GM23338 (cell line): ENCODE measurements at regions not wholly inside any gene's neighbourhood (a gene's known extent, or its start where the extent isn't known, plus 50 kb on each side); places are given as distances from the start of the nearest gene placed in this dataset.

Experiments
- ATAC-seq: fragments of 200-7000 bp; cut with Tn5 transposase; 3 replicates; pipeline ENCODE4 v1.9.1; 2020
- DNase-seq: peaks from one replicate; pipeline ENCODE4 v3.0.0-alpha.2; 2015; ENCODE audit warnings: low spot score
- H2AFZ ChIP-seq: fragments of 200-600 bp; sonication (generic); 2 replicates; pipeline ENCODE4 v1.8.0; 2016; ENCODE audit warnings: antibody characterized with exemption, mild to moderate bottlenecking, moderate library complexity
- H3F3A ChIP-seq: fragments of 200-600 bp; sonication (generic); replicated peaks from 2 replicates; pipeline ENCODE4 v1.8.0; 2017; ENCODE audit warnings: antibody characterized with exemption, mixed run types, low read depth
- H3K27ac ChIP-seq: fragments of 200-600 bp; sonication (generic); 2 replicates; pipeline ENCODE4 v1.6.1; 2016; ENCODE audit warnings: low read depth
- H3K27me3 ChIP-seq: fragments of 200-600 bp; sonication (generic); 2 replicates; pipeline ENCODE4 v1.8.0; 2016; ENCODE audit warnings: mild to moderate bottlenecking, mixed run types, moderate library complexity; ENCODE audit not compliant: insufficient read depth
- H3K36me3 ChIP-seq: fragments of 200-600 bp; sonication (generic); 2 replicates; pipeline ENCODE4 v1.8.0; 2016; ENCODE audit warnings: mild to moderate bottlenecking; ENCODE audit not compliant: insufficient read depth
- H3K4me1 ChIP-seq: fragments of 200-600 bp; sonication (generic); 2 replicates; pipeline ENCODE4 v1.8.0; 2016; ENCODE audit warnings: mild to moderate bottlenecking, moderate library complexity; ENCODE audit not compliant: insufficient read depth
- H3K4me2 ChIP-seq: fragments of 200-600 bp; sonication (generic); 2 replicates; pipeline ENCODE4 v1.7.1; 2017; ENCODE audit warnings: mixed run types
- H3K4me3 ChIP-seq: fragments of 200-600 bp; sonication (generic); 2 replicates; pipeline ENCODE4 v1.6.1; 2016; ENCODE audit warnings: mixed run types
- H3K79me2 ChIP-seq: fragments of 200-600 bp; sonication (generic); replicated peaks from 2 replicates; pipeline ENCODE4 v1.8.0; 2017; ENCODE audit warnings: mild to moderate bottlenecking; ENCODE audit not compliant: insufficient read depth
- H3K9me2 ChIP-seq: fragments of 200-600 bp; sonication (generic); 2 replicates; pipeline ENCODE4 v1.8.0; 2017; ENCODE audit not compliant: insufficient read depth
- H4K20me1 ChIP-seq: fragments of 200-600 bp; sonication (generic); replicated peaks from 2 replicates; pipeline ENCODE4 v1.8.0; 2017; ENCODE audit warnings: mild to moderate bottlenecking; ENCODE audit not compliant: insufficient read depth
- H3K27ac Mint-ChIP-seq: 2 replicates; pipeline ENCODE4 v1.8.0; 2020; ENCODE audit warnings: inconsistent platforms, mild to moderate bottlenecking, moderate library complexity, mixed read lengths
- H3K27me3 Mint-ChIP-seq: 3 replicates; pipeline ENCODE4 v1.8.0; 2022; ENCODE audit warnings: low read depth, mild to moderate bottlenecking, moderate library complexity, mixed read lengths, inconsistent platforms; ENCODE audit not compliant: insufficient read depth, poor library complexity
- H3K36me3 Mint-ChIP-seq: 3 replicates; pipeline ENCODE4 v1.8.0; 2021; ENCODE audit warnings: low read depth, mild to moderate bottlenecking, inconsistent platforms, moderate library complexity, mixed read lengths
- H3K4me1 Mint-ChIP-seq: 3 replicates; pipeline ENCODE4 v1.8.0; 2020; ENCODE audit warnings: mild to moderate bottlenecking, inconsistent platforms, mixed read lengths
- H3K4me3 Mint-ChIP-seq: 3 replicates; pipeline ENCODE4 v1.8.0; 2021; ENCODE audit warnings: moderate library complexity, mild to moderate bottlenecking, inconsistent platforms, mixed read lengths
- H3K9me3 Mint-ChIP-seq: 3 replicates; pipeline ENCODE4 v1.8.0; 2020; ENCODE audit warnings: moderate library complexity, mild to moderate bottlenecking, inconsistent platforms, mixed read lengths
- CREB1 ChIP-seq: fragments of 250-450 bp; sonication (Bioruptor Pico); IDR thresholded peaks from 2 replicates; pipeline ENCODE4 v1.5.0; 2020; ENCODE audit warnings: low read depth, mild to moderate bottlenecking, moderate library complexity
- CTCF ChIP-seq, 2 experiments: fragments of 200-600 bp in 1 of 2; sonication (generic) in 1 of 2; conservative IDR thresholded peaks; 2 replicates each; pipeline versions ENCODE4 v1.5.1 to v1.6.1; 2016 to 2017; ENCODE audit warnings: antibody characterized with exemption in 2 of 2, low read depth in 2 of 2, mild to moderate bottlenecking in 2 of 2, moderate library complexity in 1 of 2
- EZH2 ChIP-seq: fragments of 200-600 bp; sonication (generic); IDR thresholded peaks from one replicate; pipeline ENCODE4 v1.8.0; 2017; ENCODE audit warnings: antibody characterized with exemption, mild to moderate bottlenecking, low read depth; ENCODE audit not compliant: unreplicated experiment
- EZH2phosphoT487 ChIP-seq: fragments of 200-600 bp; sonication (generic); IDR thresholded peaks from one replicate; pipeline ENCODE4 v1.8.1; 2018; ENCODE audit warnings: antibody characterized with exemption; ENCODE audit not compliant: unreplicated experiment
- JUNB ChIP-seq: IDR thresholded peaks from one replicate; pipeline ENCODE4 v1.6.1; 2016; ENCODE audit warnings: antibody characterized with exemption; ENCODE audit not compliant: unreplicated experiment
- NANOG ChIP-seq: IDR thresholded peaks from 2 replicates; pipeline ENCODE4 v1.6.1; 2016; ENCODE audit warnings: antibody characterized with exemption, borderline replicate concordance
- POLR2AphosphoS5 ChIP-seq: IDR thresholded peaks from 2 replicates; pipeline ENCODE4 v1.6.1; 2016; ENCODE audit warnings: antibody characterized with exemption, low read depth
- STAT1 ChIP-seq: IDR thresholded peaks from one replicate; pipeline ENCODE4 v1.6.1; 2016; ENCODE audit warnings: antibody characterized with exemption; ENCODE audit not compliant: unreplicated experiment
- ZNF114 ChIP-seq: fragments of 250-450 bp; sonication (Bioruptor Pico); IDR thresholded peaks from 2 replicates; pipeline ENCODE4 v1.5.0; 2020; ENCODE audit warnings: mild to moderate bottlenecking, moderate library complexity
- ZNF331 ChIP-seq: fragments of 250-450 bp; sonication (Bioruptor Pico); IDR thresholded peaks from 2 replicates; pipeline ENCODE4 v1.5.0; 2020; ENCODE audit warnings: low read depth, mild to moderate bottlenecking, moderate library complexity
- ZNF462 ChIP-seq: fragments of 250-450 bp; sonication (Bioruptor Pico); IDR thresholded peaks from 2 replicates; pipeline ENCODE4 v1.5.0; 2020; ENCODE audit warnings: mild to moderate bottlenecking, moderate library complexity
- TF ChIP-seq, protein P1 (sequence below): IDR thresholded peaks from 2 replicates; pipeline ENCODE4 v1.6.1; 2016; ENCODE audit warnings: antibody characterized with exemption

DNA sequence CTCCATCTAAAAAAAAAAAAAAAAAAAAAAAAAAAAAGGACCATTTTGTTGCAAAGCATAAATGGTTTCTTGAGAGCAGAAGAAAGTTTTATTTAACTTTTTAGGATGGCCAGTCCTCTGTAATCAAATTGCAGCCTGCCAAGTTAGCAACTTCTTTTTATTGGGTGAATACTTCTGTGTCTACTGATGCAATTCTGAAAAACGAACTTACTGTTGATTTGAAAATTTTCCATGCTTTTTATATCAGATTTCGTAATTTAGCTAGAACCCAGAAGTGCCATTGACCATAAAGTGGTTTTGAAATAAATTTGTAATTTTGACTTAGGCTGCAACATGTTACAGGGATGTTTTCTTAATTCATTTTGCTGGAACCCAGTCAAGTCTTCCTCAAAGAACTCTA lies 269.1 kb upstream of the ACTBL2 start (continued):
- TF ChIP-seq ZNF462 (CRISPR knock-in tag) (no peak), CREB1 (CRISPR knock-in tag) (no peak), NANOG (no peak), ZNF114 (no peak), POLR2AphosphoS5 (no peak), ZNF331 (CRISPR knock-in tag) (no peak), EZH2 (no peak), CTCF (conservative IDR thresholded peaks at IDR 0.05; ENCODE audit: low read depth in 2 of 2) (no peak)

DNA sequence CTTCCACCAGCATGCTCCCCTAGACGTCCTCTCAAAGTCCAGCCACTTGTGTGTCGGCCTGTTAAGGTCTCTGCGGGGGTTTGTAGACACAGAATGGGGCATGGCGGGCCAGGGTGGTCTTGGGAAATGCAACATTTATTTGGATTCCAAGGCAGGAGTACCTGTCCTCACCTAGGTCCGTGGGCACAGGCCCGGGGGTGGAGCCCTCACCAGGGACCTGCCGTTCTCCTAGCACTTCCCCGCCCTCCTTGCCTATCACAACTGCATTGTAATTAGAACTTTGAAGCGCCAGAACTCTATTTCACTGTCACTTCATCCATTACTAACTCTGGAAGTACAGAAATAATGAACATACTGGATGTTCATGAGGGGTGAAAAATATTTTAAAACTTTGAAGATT lies 268.3 kb upstream of the ACTBL2 start:
- no peaks in the 10 kb centered on the region for H3K9me3 Mint-ChIP-seq
- TF ChIP-seq CREB1 (CRISPR knock-in tag), result no peak
- TF ChIP-seq JUNB, result no peak
- TF ChIP-seq EZH2phosphoT487, result no peak
- TF ChIP-seq, protein P1, sequence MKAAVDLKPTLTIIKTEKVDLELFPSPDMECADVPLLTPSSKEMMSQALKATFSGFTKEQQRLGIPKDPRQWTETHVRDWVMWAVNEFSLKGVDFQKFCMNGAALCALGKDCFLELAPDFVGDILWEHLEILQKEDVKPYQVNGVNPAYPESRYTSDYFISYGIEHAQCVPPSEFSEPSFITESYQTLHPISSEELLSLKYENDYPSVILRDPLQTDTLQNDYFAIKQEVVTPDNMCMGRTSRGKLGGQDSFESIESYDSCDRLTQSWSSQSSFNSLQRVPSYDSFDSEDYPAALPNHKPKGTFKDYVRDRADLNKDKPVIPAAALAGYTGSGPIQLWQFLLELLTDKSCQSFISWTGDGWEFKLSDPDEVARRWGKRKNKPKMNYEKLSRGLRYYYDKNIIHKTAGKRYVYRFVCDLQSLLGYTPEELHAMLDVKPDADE, result no peak
- no peak for TF ChIP-seq EZH2
- TF ChIP-seq STAT1, result no peak
- no peak for TF ChIP-seq ZNF331 (CRISPR knock-in tag)

More for the DNA sequence above, 268.3 kb upstream of the ACTBL2 start:
- DNase-seq (no peak), ATAC-seq (no peak)
- Histone ChIP-seq H4K20me1 (no peaks in the 10 kb centered on the region), H2AFZ (no peak overlapping the region), H3F3A (no peaks in the 10 kb centered on the region), H3K9me2 (peaks cover 4% of the 10 kb centered on the region; the same call in 1 of the 2 replicates), H3K36me3 (no peaks in the 10 kb centered on the region), H3K27me3 (no peaks in the 10 kb centered on the region), H3K4me1 (no peaks in the 10 kb centered on the region), H3K27ac (no peak overlapping the region), H3K79me2 (no peaks in the 10 kb centered on the region), H3K4me3 (no peak overlapping the region), H3K4me2 (no peak overlapping the region)
- H3K27me3 Mint-ChIP-seq, result peaks cover 2% of the 10 kb centered on the region
- no peaks in the 10 kb centered on the region for H3K36me3 Mint-ChIP-seq
- H3K27ac Mint-ChIP-seq, result no peak overlapping the region
- peaks cover under 1% of the 10 kb centered on the region; the same call in 1 of the 3 replicates for H3K4me1 Mint-ChIP-seq
- no peak overlapping the region for H3K4me3 Mint-ChIP-seq
